HUDEP-2 (cell line): ENCODE measurements at regions not wholly inside any gene's neighbourhood (a gene's known extent, or its start where the extent isn't known, plus 50 kb on each side); places are given as distances from the start of the nearest gene placed in this dataset.

Source experiments
- DNase-seq, 76 experiments: peaks; one replicate each; lab custom pipeline; 2025; ENCODE audit not compliant: unreplicated experiment in 76 of 76; lab: John Stamatoyannopoulos, UW

GRCh38 chr6:56407883-56408410, 160.6 kb upstream of the COL21A1 start:
- no peak for DNase-seq

DNA sequence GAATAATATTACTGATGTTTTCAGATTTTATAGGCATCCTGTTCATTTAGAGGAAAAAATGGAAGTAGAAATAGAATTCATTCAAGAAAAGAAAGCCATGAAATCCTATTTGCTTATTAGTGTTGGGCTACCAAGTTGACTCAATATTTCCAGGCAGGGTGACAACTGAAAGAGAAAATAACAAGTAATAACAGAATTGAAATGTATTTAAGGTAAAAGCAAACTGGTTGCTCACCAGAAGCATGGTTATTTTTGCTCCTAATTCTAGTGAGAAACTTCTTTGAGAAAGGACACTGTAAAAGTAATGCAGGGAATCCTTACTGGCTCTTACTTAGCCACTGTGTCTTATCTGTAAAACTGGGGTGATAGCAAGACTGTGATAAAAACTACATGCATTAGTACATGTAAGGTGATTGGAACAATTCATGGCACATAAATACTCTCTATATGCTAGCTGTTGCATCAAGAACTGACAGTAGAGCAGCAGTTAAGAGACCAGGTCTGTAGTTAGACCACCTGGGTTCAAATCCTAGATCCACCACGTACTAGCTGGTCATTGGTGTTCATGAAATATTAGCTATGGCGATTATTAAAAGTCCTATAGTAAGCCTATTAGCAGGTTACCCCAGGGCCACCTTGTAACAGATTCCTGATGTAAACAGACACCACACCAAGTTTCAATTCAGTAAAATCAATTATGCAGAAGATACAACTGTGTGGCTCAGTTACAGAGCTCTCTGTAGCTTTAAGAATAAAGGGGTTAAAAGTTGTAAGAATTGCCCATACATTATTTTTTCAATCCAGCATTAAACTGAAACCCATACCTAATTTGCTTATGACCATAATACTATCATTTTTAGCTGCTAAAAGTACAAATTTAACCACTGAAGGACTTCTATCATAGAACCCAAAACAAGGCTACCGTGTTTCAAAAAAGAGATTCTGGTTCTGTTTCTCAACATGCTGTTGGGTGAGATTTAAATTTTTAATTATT, 159.2 kb upstream of the COL21A1 start:
- DNase-seq, result no peak

DNA sequence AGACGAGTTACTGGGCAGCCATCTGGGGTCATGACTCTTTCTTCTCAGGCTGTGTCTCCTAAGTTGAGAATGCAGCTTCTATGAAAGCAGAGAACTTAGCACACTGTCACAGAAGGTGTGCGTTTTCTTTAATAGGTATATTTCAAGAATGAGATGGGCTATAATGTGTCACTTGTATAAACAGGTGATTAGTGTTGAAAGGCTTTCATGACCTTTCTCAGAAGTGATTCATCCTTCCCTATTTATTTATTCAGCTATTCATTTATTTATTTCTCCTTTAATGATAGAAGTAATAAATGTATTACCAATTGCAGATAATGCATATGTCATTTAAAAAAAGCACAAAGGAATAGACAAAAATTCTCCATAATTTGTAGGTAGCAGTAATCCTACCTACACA, 157.2 kb upstream of the COL21A1 start:
- no peak for DNase-seq

DNA sequence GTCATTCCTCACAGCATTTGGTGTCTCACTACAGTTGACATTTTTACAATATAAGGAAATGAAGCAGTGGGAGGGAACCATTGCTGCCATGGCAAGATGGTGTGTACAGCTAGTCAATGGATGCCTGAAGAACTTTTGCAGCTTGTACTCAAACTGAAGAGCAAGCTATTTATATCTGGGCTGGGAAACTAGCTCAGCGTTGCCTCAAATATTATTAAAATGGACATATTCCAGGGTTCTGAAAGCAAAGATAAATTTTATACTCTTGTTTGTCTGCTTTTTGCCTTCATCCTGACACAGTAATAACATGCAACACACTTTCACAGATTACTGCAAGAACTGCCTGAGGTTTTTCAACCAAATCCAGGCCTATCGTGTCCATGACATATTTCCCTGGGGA, 156.4 kb upstream of the COL21A1 start:
- no peak for DNase-seq

GRCh38 chr6:56401477-56402070, 154.2 kb upstream of the COL21A1 start:
- no peak for DNase-seq

DNA sequence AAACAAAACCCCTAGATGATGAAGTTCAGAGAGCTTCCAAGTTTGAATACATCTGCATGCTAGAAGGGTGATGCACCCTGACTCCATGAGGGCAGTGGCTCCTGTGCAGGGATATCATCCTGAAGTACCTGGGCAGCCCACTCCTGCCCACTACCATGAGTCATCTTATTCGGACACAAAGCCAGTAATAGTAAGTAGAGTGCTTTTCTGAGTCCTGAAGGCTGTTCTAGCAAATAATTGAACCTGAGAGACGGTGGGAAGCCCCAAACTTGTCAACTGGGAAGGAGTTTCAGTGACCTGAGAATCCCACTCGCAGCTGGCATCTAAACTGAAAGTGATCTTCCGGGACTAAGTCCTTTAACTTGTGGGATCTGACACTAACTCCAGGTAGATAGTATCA, 152.9 kb upstream of the COL21A1 start:
- no peak for DNase-seq

DNA sequence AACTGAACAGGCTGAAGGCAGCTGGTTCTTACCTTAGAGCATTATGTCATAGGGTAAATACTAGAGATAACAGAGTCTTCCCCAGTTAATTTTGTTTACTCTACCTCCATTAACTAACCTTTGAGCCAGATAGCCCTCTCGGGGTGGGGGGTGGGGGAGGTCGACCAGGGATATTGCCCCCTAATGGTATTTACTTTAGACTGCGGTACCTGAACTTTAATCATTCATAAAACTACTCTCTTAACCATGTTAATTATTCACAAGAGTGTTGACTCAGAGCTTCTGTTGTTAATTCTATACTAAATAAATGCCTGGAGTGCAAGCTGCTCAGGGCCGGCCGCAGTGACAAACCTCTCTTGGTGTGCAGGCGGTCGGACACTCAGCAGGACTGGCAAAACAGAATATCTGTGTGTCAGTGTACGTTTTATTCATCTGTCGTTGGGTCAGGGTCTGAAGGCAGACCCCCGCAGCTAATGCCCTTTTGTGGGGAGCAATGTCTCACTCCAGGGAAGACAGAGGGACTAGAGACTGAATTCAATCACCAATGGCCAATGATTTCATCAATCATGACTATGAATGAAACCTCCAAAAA, 152.4 kb upstream of the COL21A1 start:
- DNase-seq, result no peak

GRCh38 chr6:56399250-56399671, 151.9 kb upstream of the COL21A1 start:
- DNase-seq, result no peak

DNA sequence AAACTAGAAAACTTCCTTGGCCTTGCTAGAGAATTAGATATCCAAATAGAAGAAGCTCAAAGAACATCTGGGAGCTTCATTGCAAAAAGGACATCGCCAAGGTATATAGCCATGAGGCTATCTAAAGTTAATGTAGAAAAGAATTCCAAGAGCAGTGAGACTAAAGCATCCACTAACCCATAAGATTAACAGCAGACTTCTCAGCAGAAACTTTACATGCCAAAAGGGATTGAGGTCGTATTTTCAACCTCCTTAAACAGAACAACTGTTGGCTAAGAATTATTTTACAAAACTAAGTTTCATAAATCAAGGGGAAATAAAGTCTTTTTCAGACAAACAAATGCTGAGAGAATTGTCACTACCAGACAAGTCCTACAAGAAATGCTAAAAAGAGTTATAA, 149.1 kb upstream of the COL21A1 start:
- DNase-seq, result no peak

GRCh38 chr6:56393615-56394612, 146.5 kb upstream of the COL21A1 start:
- peak in 8 of 76 experiments; percentile 5 to 19 (median 12) for DNase-seq

DNA sequence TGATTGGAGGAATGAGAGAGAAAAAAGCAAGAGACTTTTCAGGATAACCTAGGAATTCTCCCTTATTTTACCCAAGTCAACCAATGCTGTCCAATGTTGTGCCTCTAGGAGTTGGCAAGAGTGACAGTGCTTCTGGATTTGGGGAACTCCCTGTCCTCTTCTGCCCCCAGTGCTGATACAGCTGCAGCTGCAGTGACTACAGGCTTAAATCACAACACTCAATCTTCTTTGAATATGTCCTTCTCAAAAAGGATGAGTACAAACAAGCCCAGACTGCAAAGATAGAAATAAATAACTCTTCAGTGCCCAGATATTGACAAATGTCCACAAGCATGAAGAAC, 141.0 kb upstream of the COL21A1 start:
- DNase-seq, result no peak

- DNase-seq, result no peak
Observed at GRCh38 chr6:56387621-56388414, 140.4 kb upstream of the COL21A1 start.

DNA sequence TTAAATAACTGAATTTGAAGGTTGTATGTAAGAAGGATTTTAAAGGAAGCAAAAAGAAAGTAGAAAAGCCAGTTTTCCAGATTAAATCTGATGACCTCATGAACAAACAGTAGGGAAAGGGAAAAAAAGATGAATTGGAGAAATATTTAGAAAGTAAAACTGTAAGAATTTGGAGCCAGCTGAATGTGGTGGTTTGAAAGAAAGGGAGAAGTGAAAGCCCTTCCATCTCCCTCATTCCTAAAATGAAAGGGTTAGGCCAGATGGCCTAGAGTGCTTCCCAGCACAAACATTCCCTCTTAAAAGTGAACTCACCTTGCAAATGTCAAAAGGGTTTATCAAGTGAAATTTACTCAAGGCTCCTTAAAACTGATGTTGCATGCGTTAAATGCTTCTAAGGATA, 139.3 kb upstream of the COL21A1 start:
- no peak for DNase-seq

DNA sequence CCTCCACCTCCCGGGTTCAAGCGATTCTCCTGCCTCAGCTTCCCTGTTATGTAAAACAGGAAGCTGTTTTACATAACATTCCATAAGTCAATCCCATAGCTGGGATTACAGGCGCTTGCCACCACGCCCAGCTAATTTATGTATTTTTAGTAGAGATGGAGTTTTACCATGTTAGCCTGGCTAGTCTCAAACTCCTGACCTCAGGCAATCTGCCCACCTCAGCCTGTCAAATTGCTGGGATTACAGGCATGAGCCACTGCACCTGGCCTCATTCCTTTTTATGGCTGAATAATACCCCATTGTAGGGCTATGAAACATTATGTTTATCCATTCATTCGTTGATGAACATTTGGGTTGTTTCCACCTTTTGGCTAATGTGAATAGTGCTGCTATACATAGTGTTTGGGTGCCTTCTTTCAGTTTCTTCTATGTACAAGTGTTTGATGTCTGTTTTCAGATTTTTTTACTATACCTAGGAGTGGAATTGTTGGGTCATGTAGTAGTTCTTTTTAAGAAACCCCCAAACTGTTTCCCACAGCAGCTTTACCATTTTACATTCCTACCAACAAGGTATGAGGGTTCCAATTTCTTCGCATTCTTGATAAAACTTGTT, 138.7 kb upstream of the COL21A1 start:
- DNase-seq, result no peak

DNA sequence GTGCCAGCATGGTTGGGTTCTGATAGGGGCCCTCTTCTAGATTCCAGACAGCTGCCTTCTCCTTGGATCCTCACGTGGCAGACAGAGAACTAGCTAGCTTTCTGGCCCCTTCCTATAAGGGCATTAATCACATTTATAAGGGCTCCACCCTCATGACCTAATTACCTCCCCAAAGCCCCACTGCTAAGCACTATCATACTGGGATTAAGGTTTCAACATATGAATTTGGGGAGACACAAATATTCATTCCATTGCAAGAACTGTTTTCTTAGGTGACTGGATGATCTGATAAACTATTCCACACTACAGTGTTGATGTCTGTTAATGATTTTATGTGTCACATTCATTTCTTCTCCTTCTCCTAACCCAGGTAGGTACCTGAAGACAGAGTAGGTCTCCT, 135.8 kb upstream of the COL21A1 start:
- DNase-seq, result no peak

DNA sequence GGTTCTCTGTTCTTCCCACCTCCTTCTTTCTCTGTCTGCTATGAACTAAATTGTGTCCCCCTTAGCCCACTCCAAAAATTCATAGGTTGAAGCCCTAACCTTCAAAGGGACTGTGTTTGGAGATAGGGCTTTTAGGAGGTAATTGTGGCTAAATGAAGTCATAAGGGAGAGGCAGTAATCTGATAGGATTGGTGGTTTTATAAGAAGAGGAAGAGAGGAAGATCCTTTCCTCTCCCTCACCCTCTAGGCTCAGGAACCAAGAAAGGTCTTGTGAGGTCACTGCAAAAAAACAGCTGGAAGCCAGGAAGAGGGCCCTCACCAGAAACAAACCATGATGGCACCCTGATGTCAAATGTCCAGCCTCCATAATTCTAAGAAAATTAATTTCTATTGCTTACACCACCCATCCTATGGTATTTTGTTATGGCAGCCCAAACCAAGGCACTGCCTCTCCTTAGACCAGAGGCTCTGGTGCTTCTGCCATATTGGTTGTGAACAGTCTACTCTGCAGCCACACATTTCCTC, 135.1 kb upstream of the COL21A1 start:
- no peak for DNase-seq

GRCh38 chr6:56381801-56382251, 134.4 kb upstream of the COL21A1 start:
- DNase-seq, result no peak

GRCh38 chr6:56380476-56380875, 133.1 kb upstream of the COL21A1 start:
- no peak for DNase-seq
